Hepatocyte (in vitro differentiated cells): ENCODE measurements at regions not wholly inside any gene's neighbourhood (a gene's known extent, or its start where the extent isn't known, plus 50 kb on each side); places are given as distances from the start of the nearest gene placed in this dataset.

ENCODE experiments used
- DNase-seq: peaks from one replicate; pipeline ENCODE4 v3.0.0-alpha.2; 2016; ENCODE audit warnings: low spot score
- H2AFZ ChIP-seq: fragments of 200-600 bp; sonication (generic); 2 replicates; pipeline ENCODE4 v1.6.0; 2016; ENCODE audit warnings: antibody characterized with exemption, mild to moderate bottlenecking
- H3K27ac ChIP-seq: fragments of 200-600 bp; sonication (generic); 2 replicates; pipeline ENCODE4 v1.5.1; 2016; ENCODE audit warnings: mild to moderate bottlenecking
- H3K27me3 ChIP-seq: fragments of 200-600 bp; sonication (generic); 2 replicates; pipeline ENCODE4 v1.6.1; 2016
- H3K36me3 ChIP-seq: fragments of 200-600 bp; sonication (generic); replicated peaks from 2 replicates; pipeline ENCODE4 v1.5.1; 2016; ENCODE audit warnings: low read depth; ENCODE audit not compliant: insufficient read depth
- H3K4me1 ChIP-seq: fragments of 200-600 bp; sonication (generic); 2 replicates; pipeline ENCODE4 v1.5.1; 2016; ENCODE audit warnings: mild to moderate bottlenecking, moderate library complexity; ENCODE audit not compliant: insufficient read depth
- H3K4me2 ChIP-seq: fragments of 200-600 bp; sonication (generic); 2 replicates; pipeline ENCODE4 v1.6.0; 2016
- H3K4me3 ChIP-seq: fragments of 200-600 bp; sonication (generic); 2 replicates; pipeline ENCODE4 v1.5.1; 2016; ENCODE audit warnings: mild to moderate bottlenecking
- H3K79me2 ChIP-seq: fragments of 200-600 bp; sonication (generic); 2 replicates; pipeline ENCODE4 v1.6.0; 2017; ENCODE audit warnings: mild to moderate bottlenecking
- H3K9me2 ChIP-seq: fragments of 200-600 bp; sonication (generic); replicated peaks from 2 replicates; pipeline ENCODE4 v1.6.0; 2017; ENCODE audit warnings: mild to moderate bottlenecking; ENCODE audit not compliant: insufficient read depth
- H3K9me3 ChIP-seq: fragments of 200-600 bp; sonication (generic); 2 replicates; pipeline ENCODE4 v1.5.1; 2016; ENCODE audit warnings: low read depth, mild to moderate bottlenecking
- H4K20me1 ChIP-seq: fragments of 200-600 bp; sonication (generic); 2 replicates; pipeline ENCODE4 v1.6.0; 2016; ENCODE audit warnings: mild to moderate bottlenecking; ENCODE audit not compliant: insufficient read depth, poor library complexity, severe bottlenecking
- EZH2 ChIP-seq: fragments of 200-600 bp; sonication (generic); IDR thresholded peaks from 2 replicates; pipeline ENCODE4 v1.6.1; 2016; ENCODE audit warnings: antibody characterized with exemption, mild to moderate bottlenecking, borderline replicate concordance
- EZH2phosphoT487 ChIP-seq: fragments of 200-600 bp; sonication (generic); IDR thresholded peaks from one replicate; pipeline ENCODE4 v1.6.1; 2018; ENCODE audit warnings: antibody characterized with exemption, mild to moderate bottlenecking, low read depth, moderate library complexity; ENCODE audit not compliant: unreplicated experiment, severe bottlenecking
- WGBS: methylation state at CpG from one replicate; pipeline ENCODE4 v1.1.6; 2016; ENCODE audit warnings: low lambda C conversion rate; ENCODE audit errors: missing lambda C conversion rate; 5-methylcytosine and 5-hydroxymethylcytosine counted together
- TF ChIP-seq, protein P1 (sequence below): fragments of 200-600 bp; sonication (generic); IDR thresholded peaks from 2 replicates; pipeline ENCODE4 v1.5.1; 2016; ENCODE audit warnings: antibody characterized with exemption, mild to moderate bottlenecking; ENCODE audit not compliant: poor library complexity

GRCh38 chr20:22350624-22351023, 233.7 kb downstream of the FOXA2 start:
- TF ChIP-seq, protein P1, sequence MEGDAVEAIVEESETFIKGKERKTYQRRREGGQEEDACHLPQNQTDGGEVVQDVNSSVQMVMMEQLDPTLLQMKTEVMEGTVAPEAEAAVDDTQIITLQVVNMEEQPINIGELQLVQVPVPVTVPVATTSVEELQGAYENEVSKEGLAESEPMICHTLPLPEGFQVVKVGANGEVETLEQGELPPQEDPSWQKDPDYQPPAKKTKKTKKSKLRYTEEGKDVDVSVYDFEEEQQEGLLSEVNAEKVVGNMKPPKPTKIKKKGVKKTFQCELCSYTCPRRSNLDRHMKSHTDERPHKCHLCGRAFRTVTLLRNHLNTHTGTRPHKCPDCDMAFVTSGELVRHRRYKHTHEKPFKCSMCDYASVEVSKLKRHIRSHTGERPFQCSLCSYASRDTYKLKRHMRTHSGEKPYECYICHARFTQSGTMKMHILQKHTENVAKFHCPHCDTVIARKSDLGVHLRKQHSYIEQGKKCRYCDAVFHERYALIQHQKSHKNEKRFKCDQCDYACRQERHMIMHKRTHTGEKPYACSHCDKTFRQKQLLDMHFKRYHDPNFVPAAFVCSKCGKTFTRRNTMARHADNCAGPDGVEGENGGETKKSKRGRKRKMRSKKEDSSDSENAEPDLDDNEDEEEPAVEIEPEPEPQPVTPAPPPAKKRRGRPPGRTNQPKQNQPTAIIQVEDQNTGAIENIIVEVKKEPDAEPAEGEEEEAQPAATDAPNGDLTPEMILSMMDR: no peak
- TF ChIP-seq EZH2 (no peak), EZH2phosphoT487 (no peak)
- Histone ChIP-seq H3K9me2 (no peaks in the 10 kb centered on the region), H2AFZ (no peak overlapping the region)

DNA sequence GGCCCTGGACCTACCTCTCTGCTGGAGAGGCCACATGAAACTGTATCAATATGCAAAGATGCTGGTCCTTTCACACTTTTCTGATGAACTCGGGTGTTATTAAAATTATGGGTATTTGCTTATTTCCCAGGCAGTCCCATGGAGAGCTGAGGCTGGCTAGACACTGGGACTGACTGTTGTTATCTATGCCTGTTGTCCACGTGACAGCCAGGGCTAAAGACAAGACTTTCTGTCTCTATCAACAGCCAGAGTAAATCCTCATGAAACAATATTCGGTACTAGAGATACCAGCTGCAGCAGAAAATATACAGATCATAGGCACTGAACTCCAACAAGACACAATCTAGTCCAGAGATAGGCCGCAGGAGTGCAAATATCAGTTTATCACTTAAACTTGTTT, 236.4 kb downstream of the FOXA2 start:
- Histone ChIP-seq H3K79me2 (no peaks in the 10 kb centered on the region), H2AFZ (no peak overlapping the region), H3K36me3 (no peaks in the 10 kb centered on the region), H3K27me3 (peaks cover 6% of the 10 kb centered on the region), H3K4me1 (no peaks in the 10 kb centered on the region), H3K4me3 (no peak overlapping the region), H3K9me2 (no peaks in the 10 kb centered on the region), H3K4me2 (no peak overlapping the region), H4K20me1 (no peaks in the 10 kb centered on the region), H3K27ac (no peak overlapping the region), H3K9me3 (no peaks in the 10 kb centered on the region)
- TF ChIP-seq EZH2phosphoT487: no peak
- TF ChIP-seq EZH2: no peak
- TF ChIP-seq, protein P1: no peak
- DNase-seq: peak; percentile 10
- WGBS: 44% methylated on average over 4 of the region's 4 CpGs

More at GRCh38 chr20:22350624-22351023, 233.7 kb downstream of the FOXA2 start:
- H3K4me1 ChIP-seq: no peaks in the 10 kb centered on the region
- no peak overlapping the region for H3K4me3 ChIP-seq
- H4K20me1 ChIP-seq: no peaks in the 10 kb centered on the region
- no peaks in the 10 kb centered on the region for H3K79me2 ChIP-seq
- H3K27ac ChIP-seq: no peak overlapping the region
- no peaks in the 10 kb centered on the region for H3K36me3 ChIP-seq
- H3K27me3 ChIP-seq: peaks cover 6% of the 10 kb centered on the region
- 87% methylated on average over 4 of the region's 4 CpGs for WGBS
- no peak overlapping the region for H3K4me2 ChIP-seq
- no peaks in the 10 kb centered on the region for H3K9me3 ChIP-seq
- no peak for DNase-seq

DNA sequence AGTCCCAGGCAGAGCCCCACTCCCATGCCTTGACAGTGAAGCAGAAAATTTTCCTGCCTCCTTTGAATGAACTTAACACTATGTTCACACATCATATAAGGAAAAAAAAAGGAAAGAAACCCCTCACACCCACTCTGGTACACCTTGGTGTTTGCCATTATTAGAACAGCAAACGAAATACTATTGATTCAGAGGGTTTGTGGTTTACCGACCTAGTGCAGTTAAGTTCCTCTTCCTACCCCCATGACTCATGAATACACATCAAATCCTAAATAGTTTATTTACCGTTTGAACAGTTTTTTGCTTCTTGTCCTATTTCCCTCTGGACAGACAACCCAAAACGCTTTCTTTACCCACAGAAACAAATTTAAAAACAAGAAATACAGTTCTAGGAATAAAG, 237.7 kb downstream of the FOXA2 start:
- H3K4me1 ChIP-seq: no peaks in the 10 kb centered on the region
- no peaks in the 10 kb centered on the region for H3K36me3 ChIP-seq
- no peaks in the 10 kb centered on the region for H3K9me3 ChIP-seq
- DNase-seq: no peak
- no peaks in the 10 kb centered on the region for H4K20me1 ChIP-seq
- no peaks in the 10 kb centered on the region for H3K79me2 ChIP-seq
- 50% methylated on average over 4 of the region's 4 CpGs for WGBS
- H3K27me3 ChIP-seq: peaks cover 6% of the 10 kb centered on the region
- TF ChIP-seq EZH2phosphoT487 (no peak), EZH2 (no peak)
- TF ChIP-seq, protein P1: no peak
- H3K27ac ChIP-seq: no peak overlapping the region
- H2AFZ ChIP-seq: no peak overlapping the region
- no peak overlapping the region for H3K4me3 ChIP-seq
- H3K9me2 ChIP-seq: no peaks in the 10 kb centered on the region
- no peak overlapping the region for H3K4me2 ChIP-seq

DNA sequence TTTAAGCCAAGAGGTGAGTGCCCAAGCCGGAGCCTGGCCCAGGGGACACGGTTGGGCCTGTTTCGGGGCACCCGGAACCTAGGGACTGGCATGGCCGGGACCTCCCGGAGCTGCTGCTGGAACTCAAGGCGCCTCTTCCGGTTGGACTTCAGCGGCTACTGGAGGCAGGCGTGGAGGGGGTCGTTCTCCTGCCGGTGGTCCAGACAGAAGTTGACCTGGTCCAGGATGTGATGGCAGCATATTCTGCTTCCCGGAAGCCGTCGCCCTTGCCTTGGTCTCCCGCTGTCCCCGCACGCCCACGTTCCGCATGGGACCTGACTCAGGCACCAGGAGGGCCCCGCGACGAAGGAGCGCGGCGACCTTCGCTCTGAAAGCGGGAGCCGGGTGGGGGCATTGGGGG, 240.8 kb downstream of the FOXA2 start:
- H3K4me3 ChIP-seq: no peak overlapping the region
- no peaks in the 10 kb centered on the region for H4K20me1 ChIP-seq
- no peaks in the 10 kb centered on the region for H3K36me3 ChIP-seq
- no peak for DNase-seq
- H3K27ac ChIP-seq: no peak overlapping the region
- H3K9me2 ChIP-seq: no peaks in the 10 kb centered on the region
- H2AFZ ChIP-seq: no peak overlapping the region
- TF ChIP-seq EZH2: no peak
- no peak for TF ChIP-seq EZH2phosphoT487
- TF ChIP-seq, protein P1: no peak
- WGBS: 98% methylated on average over 28 of the region's 29 CpGs
- no peaks in the 10 kb centered on the region for H3K4me1 ChIP-seq
- H3K4me2 ChIP-seq: no peak overlapping the region
- no peaks in the 10 kb centered on the region for H3K9me3 ChIP-seq
- no peaks in the 10 kb centered on the region for H3K79me2 ChIP-seq
- peaks cover 6% of the 10 kb centered on the region for H3K27me3 ChIP-seq
